Gastrocnemius medialis (tissue), 4 donors: ENCODE measurements at regions not wholly inside any gene's neighbourhood (a gene's known extent, or its start where the extent isn't known, plus 50 kb on each side); places are given as distances from the start of the nearest gene placed in this dataset.
"Not testable (repeated sequence)": the region's sequence is repeated elsewhere in the genome, so short reads cannot be mapped to it uniquely, and the experiment has no call there.

Experiments
- POLR2A ChIP-seq, 2 donors: fragments of 450-650 bp; IDR thresholded peaks; one replicate each; pipeline ENCODE4 v1.6.1; 2017; ENCODE audit warnings: antibody characterized with exemption in 2 of 2, mild to moderate bottlenecking in 2 of 2, moderate library complexity in 2 of 2
- TF ChIP-seq, protein P1 (sequence below), 5 experiments: fragments of 450-650 bp in 3 of 5; fragments of 200-600 bp in 2 of 5; sonication (generic) in 2 of 5; IDR thresholded peaks in 4 of 5; conservative IDR thresholded peaks in 1 of 5; 1 replicate in 4 of 5; 2 replicates in 1 of 5; pipeline ENCODE4 v1.5.1; 2016 to 2019; ENCODE audit warnings: antibody characterized with exemption in 5 of 5, mild to moderate bottlenecking in 3 of 5, moderate library complexity in 3 of 5

GRCh38 chr10:42234506-42234905, 403.9 kb downstream of the ZNF33B start:
- not testable (repeated sequence) for TF ChIP-seq POLR2A (IDR thresholded peaks at IDR 0.05)
- TF ChIP-seq, protein P1, sequence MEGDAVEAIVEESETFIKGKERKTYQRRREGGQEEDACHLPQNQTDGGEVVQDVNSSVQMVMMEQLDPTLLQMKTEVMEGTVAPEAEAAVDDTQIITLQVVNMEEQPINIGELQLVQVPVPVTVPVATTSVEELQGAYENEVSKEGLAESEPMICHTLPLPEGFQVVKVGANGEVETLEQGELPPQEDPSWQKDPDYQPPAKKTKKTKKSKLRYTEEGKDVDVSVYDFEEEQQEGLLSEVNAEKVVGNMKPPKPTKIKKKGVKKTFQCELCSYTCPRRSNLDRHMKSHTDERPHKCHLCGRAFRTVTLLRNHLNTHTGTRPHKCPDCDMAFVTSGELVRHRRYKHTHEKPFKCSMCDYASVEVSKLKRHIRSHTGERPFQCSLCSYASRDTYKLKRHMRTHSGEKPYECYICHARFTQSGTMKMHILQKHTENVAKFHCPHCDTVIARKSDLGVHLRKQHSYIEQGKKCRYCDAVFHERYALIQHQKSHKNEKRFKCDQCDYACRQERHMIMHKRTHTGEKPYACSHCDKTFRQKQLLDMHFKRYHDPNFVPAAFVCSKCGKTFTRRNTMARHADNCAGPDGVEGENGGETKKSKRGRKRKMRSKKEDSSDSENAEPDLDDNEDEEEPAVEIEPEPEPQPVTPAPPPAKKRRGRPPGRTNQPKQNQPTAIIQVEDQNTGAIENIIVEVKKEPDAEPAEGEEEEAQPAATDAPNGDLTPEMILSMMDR (IDR thresholded peaks at IDR 0.05 in 4 of 5, conservative IDR thresholded peaks at IDR 0.05 in 1 of 5): not testable (repeated sequence)
